OCI-LY3 (cell line): ENCODE measurements at regions not wholly inside any gene's neighbourhood (a gene's known extent, or its start where the extent isn't known, plus 50 kb on each side); places are given as distances from the start of the nearest gene placed in this dataset.
"Not testable (repeated sequence)": the region's sequence is repeated elsewhere in the genome, so short reads cannot be mapped to it uniquely, and the experiment has no call there.

ENCODE experiments used
- CTCF ChIP-seq: fragments of 200-600, 300-600 bp; sonication (generic); IDR thresholded peaks from 2 replicates; pipeline ENCODE4 v1.5.1; 2014; ENCODE audit warnings: antibody characterized with exemption, low read length, low read depth
- EZH2phosphoT487 ChIP-seq: fragments of 200-600 bp; shearing (Covaris generic); IDR thresholded peaks from 2 replicates; pipeline ENCODE4 v1.6.1; 2018; ENCODE audit warnings: antibody characterized with exemption, mixed run types, low read depth

DNA sequence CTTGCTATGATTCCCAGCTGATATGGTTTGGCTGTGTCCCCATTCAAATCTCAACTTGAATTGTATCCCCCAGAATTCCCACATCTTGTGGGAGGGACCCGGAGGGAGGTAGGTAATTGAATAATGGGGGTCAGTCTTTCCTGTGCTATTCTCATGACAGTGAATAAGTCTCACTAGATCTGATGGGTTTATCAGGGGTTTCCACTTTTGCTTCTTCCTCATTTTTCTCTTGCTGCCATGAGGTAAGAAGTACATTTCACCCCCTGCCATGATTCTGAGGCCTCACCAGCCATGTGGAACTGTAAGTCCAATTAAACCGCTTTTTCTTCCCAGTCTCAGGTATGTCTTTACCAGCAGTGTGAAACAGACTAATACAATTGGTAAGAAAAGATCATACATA, 164.7 kb upstream of the NREP start:
- not testable (repeated sequence) for TF ChIP-seq CTCF, EZH2phosphoT487
